ENCODE measurements at regions not wholly inside any gene's neighbourhood (a gene's known extent, or its start where the extent isn't known, plus 50 kb on each side); places are given as distances from the start of the nearest gene placed in this dataset.

DNA sequence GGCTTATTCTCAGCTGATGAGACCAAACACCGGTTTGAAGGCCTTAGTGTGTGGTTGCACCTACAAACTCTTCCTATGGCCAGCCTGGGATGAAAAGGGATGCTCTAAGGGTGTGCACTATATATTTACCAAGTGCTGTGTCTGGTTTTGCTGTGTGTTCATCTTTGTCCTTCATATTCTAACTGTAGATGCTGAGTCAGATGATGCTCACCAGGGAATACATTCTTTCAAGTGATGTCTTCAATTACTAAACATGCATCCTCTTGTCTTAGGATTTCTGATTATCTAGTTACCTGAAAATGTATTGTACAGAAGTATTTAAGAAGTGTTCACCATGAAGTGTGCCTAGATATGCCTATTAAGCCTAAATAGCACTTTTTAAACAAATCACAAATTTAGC, 1111.6 kb upstream of the ZEB2 start:
- TF ChIP-seq, protein P1, sequence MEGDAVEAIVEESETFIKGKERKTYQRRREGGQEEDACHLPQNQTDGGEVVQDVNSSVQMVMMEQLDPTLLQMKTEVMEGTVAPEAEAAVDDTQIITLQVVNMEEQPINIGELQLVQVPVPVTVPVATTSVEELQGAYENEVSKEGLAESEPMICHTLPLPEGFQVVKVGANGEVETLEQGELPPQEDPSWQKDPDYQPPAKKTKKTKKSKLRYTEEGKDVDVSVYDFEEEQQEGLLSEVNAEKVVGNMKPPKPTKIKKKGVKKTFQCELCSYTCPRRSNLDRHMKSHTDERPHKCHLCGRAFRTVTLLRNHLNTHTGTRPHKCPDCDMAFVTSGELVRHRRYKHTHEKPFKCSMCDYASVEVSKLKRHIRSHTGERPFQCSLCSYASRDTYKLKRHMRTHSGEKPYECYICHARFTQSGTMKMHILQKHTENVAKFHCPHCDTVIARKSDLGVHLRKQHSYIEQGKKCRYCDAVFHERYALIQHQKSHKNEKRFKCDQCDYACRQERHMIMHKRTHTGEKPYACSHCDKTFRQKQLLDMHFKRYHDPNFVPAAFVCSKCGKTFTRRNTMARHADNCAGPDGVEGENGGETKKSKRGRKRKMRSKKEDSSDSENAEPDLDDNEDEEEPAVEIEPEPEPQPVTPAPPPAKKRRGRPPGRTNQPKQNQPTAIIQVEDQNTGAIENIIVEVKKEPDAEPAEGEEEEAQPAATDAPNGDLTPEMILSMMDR (conservative IDR thresholded peaks at IDR 0.05; ENCODE audit: low read depth in 2 of 2), result no peak
- no peak for TF ChIP-seq ZNF114 (CRISPR knock-in tag; IDR thresholded peaks at IDR 0.05)

Data from GM23338 (cell line).